Left renal cortex interstitium (tissue), 4 donors: ENCODE measurements at regions not wholly inside any gene's neighbourhood (a gene's known extent, or its start where the extent isn't known, plus 50 kb on each side); places are given as distances from the start of the nearest gene placed in this dataset.
"Not testable (repeated sequence)": the region's sequence is repeated elsewhere in the genome, so short reads cannot be mapped to it uniquely, and the experiment has no call there.

Experiments used
- DNase-seq, 4 donors: peaks; one replicate each; pipeline ENCODE4 v3.0.0-alpha.2; 2013; ENCODE audit warnings: low read depth in 4 of 4, low spot score in 2 of 4, missing footprints in 1 of 4

GRCh38 chr5:91315701-91316100 lies 67.4 kb downstream of the ARRDC3 start:
- DNase-seq: no peak

GRCh38 chr5:91313757-91314673 lies 69.1 kb downstream of the ARRDC3 start:
- no peak for DNase-seq

- DNase-seq: no peak
Measured at GRCh38 chr5:91312698-91313097, 70.4 kb downstream of the ARRDC3 start.

GRCh38 chr5:91311697-91312501 lies 71.2 kb downstream of the ARRDC3 start:
- no peak for DNase-seq

- DNase-seq: no peak
Measured at GRCh38 chr5:91311168-91311696, 71.9 kb downstream of the ARRDC3 start.

GRCh38 chr5:91308157-91308556 lies 75.0 kb downstream of the ARRDC3 start:
- DNase-seq: not testable (repeated sequence)

- DNase-seq: no peak
Measured at GRCh38 chr5:91307048-91307447, 76.1 kb downstream of the ARRDC3 start.

GRCh38 chr5:91306497-91306896 lies 76.6 kb downstream of the ARRDC3 start:
- no peak for DNase-seq

- DNase-seq: no peak
Measured at GRCh38 chr5:91305640-91306039, 77.5 kb downstream of the ARRDC3 start.

- not testable (repeated sequence) for DNase-seq
Measured at GRCh38 chr5:91304015-91304414, 79.1 kb downstream of the ARRDC3 start.

GRCh38 chr5:91302958-91303357 lies 80.2 kb downstream of the ARRDC3 start:
- DNase-seq: no peak

- DNase-seq: no peak
Measured at GRCh38 chr5:91302305-91302704, 80.8 kb downstream of the ARRDC3 start.

GRCh38 chr5:91301106-91301846 lies 81.8 kb downstream of the ARRDC3 start:
- no peak for DNase-seq

- no peak for DNase-seq
Measured at GRCh38 chr5:91297994-91298393, 85.1 kb downstream of the ARRDC3 start.

GRCh38 chr5:91296674-91297143 lies 86.4 kb downstream of the ARRDC3 start:
- no peak for DNase-seq

GRCh38 chr5:91296102-91296501 lies 87.0 kb downstream of the ARRDC3 start:
- not testable (repeated sequence) for DNase-seq

- DNase-seq: no peak
Measured at GRCh38 chr5:91293131-91293530, 90.0 kb downstream of the ARRDC3 start.

- DNase-seq: no peak
Measured at GRCh38 chr5:91291628-91292569, 91.2 kb downstream of the ARRDC3 start.

- DNase-seq: no peak
Measured at GRCh38 chr5:91288118-91288916, 94.8 kb downstream of the ARRDC3 start.
